B cell (primary cell): ENCODE measurements at regions not wholly inside any gene's neighbourhood (a gene's known extent, or its start where the extent isn't known, plus 50 kb on each side); places are given as distances from the start of the nearest gene placed in this dataset.

Source experiments
- ATAC-seq: fragments of 200-7000 bp; cut with Tn5 transposase; one replicate; pipeline ENCODE4 v1.10.0; 2021; ENCODE audit warnings: low read depth, mild to moderate bottlenecking, moderate number of reproducible peaks, moderate library complexity
- CTCF ChIA-PET: fragments of 350-600 bp; sonication (Branson Sonifier 250); formaldehyde crosslinking; loops from one replicate; lab custom pipeline; 2021; ENCODE audit warnings: antibody characterized with exemption, inconsistent platforms; lab: Charles Lee
- POLR2A ChIA-PET: fragments of 350-600 bp; sonication (Branson Sonifier 250); formaldehyde crosslinking; loops from one replicate; lab custom pipeline; 2021; ENCODE audit warnings: antibody characterized with exemption; lab: Charles Lee
- DNase-seq: peaks from one replicate; pipeline ENCODE4 v3.0.0; 2013
- H2AFZ ChIP-seq: 2 replicates; pipeline ENCODE4 v1.6.1; 2012; ENCODE audit warnings: mild to moderate bottlenecking, low read depth, low read length; ENCODE audit not compliant: insufficient read depth, poor library complexity, severe bottlenecking
- H3K27ac ChIP-seq, 2 donors: 1 replicate in 1 of 2; 2 replicates in 1 of 2; pipeline ENCODE4 v1.5.1; 2012 to 2013; ENCODE audit warnings: low read length in 2 of 2, mild to moderate bottlenecking in 2 of 2, moderate library complexity in 1 of 2
- H3K27me3 ChIP-seq, 4 experiments: fragments of 200-600 bp in 1 of 4; sonication (generic) in 1 of 4; replicated peaks in 1 of 4; 1 replicate in 2 of 4; 2 replicates in 2 of 4; pipeline versions ENCODE4 v1.6.1 to v1.7.0; 2013 to 2016; ENCODE audit warnings: low read length in 3 of 4, mild to moderate bottlenecking in 2 of 4, mixed read lengths in 1 of 4, moderate library complexity in 1 of 4; ENCODE audit not compliant: insufficient read depth in 4 of 4, control insufficient read depth in 3 of 4; ENCODE audit errors: control extremely low read depth in 1 of 4
- H3K36me3 ChIP-seq, 2 experiments: replicated peaks in 1 of 2; 1 replicate in 1 of 2; 2 replicates in 1 of 2; pipeline versions ENCODE4 v1.6.1 to v1.7.1; 2013; ENCODE audit warnings: low read length in 1 of 2; ENCODE audit not compliant: insufficient read depth in 2 of 2, control insufficient read depth in 1 of 2; ENCODE audit errors: control extremely low read depth in 1 of 2, extremely low read depth in 1 of 2
- H3K4me1 ChIP-seq, 2 donors: fragments of 200-600 bp in 1 of 2; sonication (generic) in 1 of 2; 1 replicate in 1 of 2; 2 replicates in 1 of 2; pipeline versions ENCODE4 v1.5.1 to v1.6.1; 2013 to 2017; ENCODE audit warnings: low read length in 2 of 2; ENCODE audit not compliant: control insufficient read depth in 2 of 2, insufficient read depth in 2 of 2
- H3K4me2 ChIP-seq: replicated peaks from 2 replicates; pipeline ENCODE3; 2012; ENCODE audit warnings: mild to moderate bottlenecking, low read depth, low read length; ENCODE audit not compliant: poor library complexity, severe bottlenecking
- H3K4me3 ChIP-seq, 5 experiments: fragments of 200-600 bp in 1 of 5; sonication (generic) in 1 of 5; 1 replicate in 3 of 5; 2 replicates in 2 of 5; pipeline versions ENCODE4 v1.5.1 to v1.7.0; 2011 to 2016; ENCODE audit warnings: low read length in 4 of 5, mild to moderate bottlenecking in 4 of 5, low read depth in 2 of 5, control low read depth in 1 of 5, moderate library complexity in 1 of 5; ENCODE audit not compliant: insufficient read depth in 1 of 5; ENCODE audit errors: control extremely low read depth in 1 of 5, extremely low read depth in 1 of 5
- H3K79me2 ChIP-seq: fragments of 200-600 bp; sonication (generic); one replicate; pipeline ENCODE4 v1.6.0; 2016; ENCODE audit warnings: low read length; ENCODE audit not compliant: control insufficient read depth, insufficient read depth
- H3K9ac ChIP-seq: fragments of 200-600 bp; sonication (generic); 2 replicates; pipeline ENCODE4 v1.6.1; 2017; ENCODE audit warnings: mild to moderate bottlenecking, low read length, moderate library complexity
- H3K9me3 ChIP-seq, 3 donors: one replicate each; pipeline versions ENCODE4 v1.6.1 to v1.7.1; 2013; ENCODE audit warnings: low read length in 2 of 3; ENCODE audit not compliant: control insufficient read depth in 2 of 3, insufficient read depth in 1 of 3; ENCODE audit errors: control extremely low read depth in 1 of 3
- H4K20me1 ChIP-seq: 2 replicates; pipeline ENCODE4 v1.6.0; 2012; ENCODE audit warnings: mild to moderate bottlenecking, low read length; ENCODE audit not compliant: insufficient read depth, control insufficient read depth, poor library complexity, severe bottlenecking
- H3K27ac Mint-ChIP-seq: one replicate; pipeline ENCODE4 v1.8.0; 2021; ENCODE audit warnings: mixed read lengths
- H3K27me3 Mint-ChIP-seq: one replicate; pipeline ENCODE4 v1.8.0; 2021; ENCODE audit warnings: mixed read lengths
- H3K4me1 Mint-ChIP-seq: one replicate; pipeline ENCODE4 v1.8.0; 2021; ENCODE audit warnings: mixed read lengths
- H3K4me3 Mint-ChIP-seq: one replicate; pipeline ENCODE4 v1.8.0; 2021; ENCODE audit warnings: mixed read lengths
- H3K9me3 Mint-ChIP-seq: one replicate; pipeline ENCODE4 v1.8.0; 2022; ENCODE audit warnings: mixed read lengths; ENCODE audit not compliant: insufficient read depth
- EZH2 ChIP-seq: IDR thresholded peaks from 2 replicates; pipeline ENCODE4 v1.6.1; 2012; ENCODE audit warnings: borderline replicate concordance, low read depth, mild to moderate bottlenecking, moderate library complexity, low read length; ENCODE audit not compliant: insufficient read depth, poor library complexity, severe bottlenecking
- WGBS: methylation state at CpG from one replicate; pipeline ENCODE4 v1.1.5; 2013; ENCODE audit warnings: missing lambda C conversion rate; ENCODE audit not compliant: insufficient coverage; 5-methylcytosine and 5-hydroxymethylcytosine counted together
- intact Hi-C: fragments of 100-400 bp; cut with micrococcal nuclease; formaldehyde crosslinking; loops from one replicate; pipeline ENCODE4 v1.10.0; 2022
- TF ChIP-seq, protein P1 (sequence below): fragments of 200-600 bp; IDR thresholded peaks from one replicate; pipeline ENCODE4 v1.8.0; 2022; ENCODE audit warnings: antibody characterized with exemption, mild to moderate bottlenecking

DNA sequence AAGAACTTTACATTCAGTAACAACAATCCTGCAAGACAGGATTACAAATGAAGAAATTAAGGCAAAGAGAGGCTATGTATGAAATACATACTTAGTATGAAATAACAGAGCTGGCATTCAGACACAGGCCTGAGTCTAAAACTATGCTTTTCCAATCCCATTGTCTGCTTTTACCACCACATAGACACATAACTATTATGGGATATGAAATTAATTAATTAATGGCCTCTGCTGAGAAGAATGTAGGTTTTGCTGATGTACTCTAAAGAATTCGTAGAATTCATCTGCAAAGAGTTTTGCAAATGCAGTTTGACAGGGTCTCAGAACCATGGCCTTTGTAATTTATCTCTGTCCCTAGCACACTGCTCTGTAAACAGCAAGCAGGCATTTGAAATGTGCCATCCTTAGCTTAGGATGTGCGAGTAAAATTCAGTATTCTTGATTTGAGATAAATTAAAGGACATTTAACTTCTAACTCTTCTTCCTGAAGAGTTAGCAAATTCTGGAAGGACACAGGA, 54.5 kb upstream of the BOC start:
- no peak overlapping the region for H3K27ac Mint-ChIP-seq
- DNase-seq (no peak), ATAC-seq (no peak)
- intact Hi-C loops, result no loop called here
- Histone ChIP-seq H3K9ac (no peak overlapping the region), H3K4me1 (no peaks in the 10 kb centered on the region), H3K4me3 (no peak overlapping the region), H3K36me3 (no peaks in the 10 kb centered on the region), H3K9me3 (no peaks in the 10 kb centered on the region), H4K20me1 (no peaks in the 10 kb centered on the region), H3K4me2 (no peak overlapping the region), H3K79me2 (no peaks in the 10 kb centered on the region), H3K27me3 (no peaks in the 10 kb centered on the region), H3K27ac (no peak overlapping the region), H2AFZ (no peak overlapping the region)
- peaks cover 5% of the 10 kb centered on the region for H3K27me3 Mint-ChIP-seq
- CTCF ChIA-PET, result no interaction called here
- H3K4me1 Mint-ChIP-seq, result peaks cover 7% of the 10 kb centered on the region
- POLR2A ChIA-PET, result no interaction called here
- no peak for TF ChIP-seq EZH2
- TF ChIP-seq, protein P1, sequence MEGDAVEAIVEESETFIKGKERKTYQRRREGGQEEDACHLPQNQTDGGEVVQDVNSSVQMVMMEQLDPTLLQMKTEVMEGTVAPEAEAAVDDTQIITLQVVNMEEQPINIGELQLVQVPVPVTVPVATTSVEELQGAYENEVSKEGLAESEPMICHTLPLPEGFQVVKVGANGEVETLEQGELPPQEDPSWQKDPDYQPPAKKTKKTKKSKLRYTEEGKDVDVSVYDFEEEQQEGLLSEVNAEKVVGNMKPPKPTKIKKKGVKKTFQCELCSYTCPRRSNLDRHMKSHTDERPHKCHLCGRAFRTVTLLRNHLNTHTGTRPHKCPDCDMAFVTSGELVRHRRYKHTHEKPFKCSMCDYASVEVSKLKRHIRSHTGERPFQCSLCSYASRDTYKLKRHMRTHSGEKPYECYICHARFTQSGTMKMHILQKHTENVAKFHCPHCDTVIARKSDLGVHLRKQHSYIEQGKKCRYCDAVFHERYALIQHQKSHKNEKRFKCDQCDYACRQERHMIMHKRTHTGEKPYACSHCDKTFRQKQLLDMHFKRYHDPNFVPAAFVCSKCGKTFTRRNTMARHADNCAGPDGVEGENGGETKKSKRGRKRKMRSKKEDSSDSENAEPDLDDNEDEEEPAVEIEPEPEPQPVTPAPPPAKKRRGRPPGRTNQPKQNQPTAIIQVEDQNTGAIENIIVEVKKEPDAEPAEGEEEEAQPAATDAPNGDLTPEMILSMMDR, result no peak
- no peak overlapping the region for H3K4me3 Mint-ChIP-seq
- WGBS, result 86% methylated on average over 1 of the region's 2 CpGs
- H3K9me3 Mint-ChIP-seq, result no peaks in the 10 kb centered on the region

DNA sequence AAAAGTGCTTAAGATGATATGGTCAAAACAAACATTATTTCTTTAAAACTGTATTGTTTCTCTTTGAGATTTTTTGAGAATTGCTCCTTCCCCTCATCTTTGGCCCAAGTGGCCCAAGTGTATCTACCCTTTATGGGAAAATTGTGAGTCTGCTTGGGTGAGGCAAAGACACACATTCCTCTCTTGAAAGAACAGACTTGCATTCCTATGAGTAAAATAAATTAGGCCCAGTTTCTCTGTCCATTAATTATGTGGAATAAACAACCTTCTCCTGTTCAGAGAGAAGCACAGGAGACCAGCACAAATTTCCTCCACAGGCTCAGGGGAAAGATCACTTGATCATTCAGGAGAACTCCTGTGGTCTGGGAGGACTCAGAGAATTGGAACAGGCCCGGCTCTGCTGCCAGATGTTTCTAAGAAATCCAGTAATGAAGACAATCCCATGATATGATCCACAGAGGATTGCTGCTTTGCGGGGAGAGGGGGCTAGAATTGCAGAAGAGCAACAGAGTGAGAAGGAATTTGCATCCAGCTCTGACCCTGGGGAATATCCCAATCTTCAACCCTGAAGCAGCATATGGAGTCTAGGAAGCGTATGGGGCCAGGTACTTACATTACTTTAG, 53.8 kb upstream of the BOC start:
- Histone ChIP-seq H2AFZ (no peak overlapping the region), H4K20me1 (no peaks in the 10 kb centered on the region), H3K9me3 (no peaks in the 10 kb centered on the region), H3K9ac (no peak overlapping the region), H3K36me3 (no peaks in the 10 kb centered on the region), H3K79me2 (no peaks in the 10 kb centered on the region), H3K27ac (no peak overlapping the region), H3K4me1 (no peaks in the 10 kb centered on the region), H3K4me2 (no peak overlapping the region), H3K27me3 (no peaks in the 10 kb centered on the region), H3K4me3 (no peak overlapping the region)
- POLR2A ChIA-PET, result no interaction called here
- Mint-ChIP-seq H3K27ac (no peak overlapping the region), H3K4me3 (no peak overlapping the region), H3K4me1 (peaks cover 7% of the 10 kb centered on the region), H3K27me3 (peaks cover 10% of the 10 kb centered on the region), H3K9me3 (no peaks in the 10 kb centered on the region)
- TF ChIP-seq, protein P1, result no peak
- no peak for TF ChIP-seq EZH2
- 94% methylated on average over 3 of the region's 3 CpGs for WGBS
- ATAC-seq (no peak), DNase-seq (no peak)
- CTCF ChIA-PET, result no interaction called here
- intact Hi-C loops, result no loop called here
